AG04449 (cell line): ENCODE measurements at regions not wholly inside any gene's neighbourhood (a gene's known extent, or its start where the extent isn't known, plus 50 kb on each side); places are given as distances from the start of the nearest gene placed in this dataset.

Source experiments
- CTCF ChIA-PET: fragments of 350-600 bp; formaldehyde crosslinking; extraction: SDS; loops from one replicate; lab custom pipeline; 2021; ENCODE audit warnings: antibody characterized with exemption; lab: Yijun Ruan, JAX
- POLR2A ChIA-PET: fragments of 400-600, 350-600 bp; formaldehyde crosslinking; extraction: SDS; loops from one replicate; lab custom pipeline; 2020; ENCODE audit warnings: antibody characterized with exemption, inconsistent platforms; lab: Yijun Ruan, JAX
- DNase-seq: peaks from one replicate; pipeline ENCODE4 v3.0.0-alpha.2; 2010; ENCODE audit warnings: low read depth, low spot score
- H3K4me3 ChIP-seq: 2 replicates; pipeline ENCODE4 v1.5.1; 2011; ENCODE audit warnings: low read depth, mild to moderate bottlenecking, control low read depth, low read length
- CTCF ChIP-seq: IDR thresholded peaks from one replicate; pipeline ENCODE4 v1.5.1; 2011; ENCODE audit warnings: mild to moderate bottlenecking, moderate library complexity, low read length, control low read depth, inconsistent platforms; ENCODE audit not compliant: insufficient read depth; ENCODE audit errors: missing control alignments

- TF ChIP-seq CTCF = no peak
- DNase-seq = no peak
- POLR2A ChIA-PET = no interaction called here
- CTCF ChIA-PET = no interaction called here
- no peak overlapping the region for H3K4me3 ChIP-seq
Measured at GRCh38 chr1:83596331-83596730, 402.6 kb downstream of the TTLL7 start.

GRCh38 chr1:83593073-83593472 is 405.9 kb downstream of the TTLL7 start:
- no peak for DNase-seq
- POLR2A ChIA-PET = no interaction called here

DNA sequence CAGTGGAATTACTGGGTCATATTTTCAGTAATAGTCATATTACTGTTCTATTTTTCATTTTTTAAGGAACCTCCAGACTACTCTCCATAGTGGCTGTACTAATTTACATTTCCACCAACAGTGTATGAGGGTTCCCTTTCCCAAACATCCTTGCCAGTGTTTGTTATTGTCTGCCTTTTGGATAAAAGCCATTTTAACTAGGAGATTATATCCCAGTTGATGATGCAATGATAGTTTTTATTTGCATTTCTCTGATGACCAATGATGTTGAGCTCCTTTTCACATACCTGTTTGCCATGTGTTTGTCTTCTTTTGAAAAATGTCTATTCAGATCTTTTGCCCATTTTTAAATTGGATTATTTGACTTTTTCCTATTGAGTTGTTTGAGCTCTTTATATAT is 410.8 kb downstream of the TTLL7 start:
- TF ChIP-seq CTCF = no peak
- DNase-seq = no peak
- CTCF ChIA-PET = no interaction called here
- POLR2A ChIA-PET = no interaction called here
- H3K4me3 ChIP-seq = no peak overlapping the region

More at GRCh38 chr1:83593073-83593472, 405.9 kb downstream of the TTLL7 start:
- CTCF ChIA-PET = no interaction called here
- no peak for TF ChIP-seq CTCF
- no peak overlapping the region for H3K4me3 ChIP-seq

- ChIA-PET POLR2A (no interaction called here), CTCF (no interaction called here)
- DNase-seq = no peak
- no peak overlapping the region for H3K4me3 ChIP-seq
- TF ChIP-seq CTCF = peak; percentile 18
Measured at GRCh38 chr1:83583351-83584014, 415.4 kb downstream of the TTLL7 start.

DNA sequence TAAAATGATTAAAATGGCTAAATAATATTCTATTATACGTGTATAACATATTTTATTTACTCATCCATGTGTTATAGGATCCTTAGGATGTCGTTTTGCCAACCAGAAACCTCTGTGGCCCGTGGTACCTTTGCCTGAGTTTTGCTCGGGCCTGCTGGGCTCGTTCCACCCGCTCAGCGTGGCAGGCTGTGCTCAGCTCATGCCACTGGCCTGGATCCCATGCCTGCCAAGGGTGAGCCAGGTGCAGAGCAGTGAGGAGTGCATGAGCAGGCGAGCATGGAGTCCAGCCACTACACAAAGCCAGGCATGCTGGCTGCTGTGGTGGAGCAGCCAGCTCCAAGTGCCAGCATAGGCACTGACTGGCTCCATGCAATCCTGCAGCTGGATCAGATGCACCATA is 417.2 kb downstream of the TTLL7 start:
- no peak for DNase-seq
- CTCF ChIA-PET = interaction anchor here (0.6 kb wide), 1 partner anchor 44 kb away, joined by 3 read pairs; no protein-coding TSS in a partner anchor
- POLR2A ChIA-PET = no interaction called here
- TF ChIP-seq CTCF = no peak
- H3K4me3 ChIP-seq = no peak overlapping the region

DNA sequence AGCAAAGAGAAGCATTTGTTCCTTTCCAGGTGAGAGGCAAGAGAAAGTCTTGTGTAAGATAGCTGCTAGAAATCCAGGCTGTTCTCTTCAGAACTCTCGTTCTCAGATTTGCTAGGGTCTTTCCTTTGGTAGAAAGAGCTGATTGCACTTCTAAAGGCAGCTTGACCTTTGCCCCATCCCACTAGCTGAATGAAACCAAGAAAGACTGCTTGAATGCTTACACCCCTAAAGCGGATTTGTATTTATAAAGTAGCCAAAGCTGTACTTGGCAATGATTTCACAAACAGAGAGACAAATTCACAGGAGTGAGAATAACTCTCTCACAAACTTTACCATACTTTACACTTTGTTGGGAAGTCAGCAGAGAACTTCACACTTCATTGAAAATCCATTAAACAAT is 424.1 kb downstream of the TTLL7 start:
- POLR2A ChIA-PET = no interaction called here
- TF ChIP-seq CTCF = no peak
- CTCF ChIA-PET = no interaction called here

More for the DNA sequence above, 424.1 kb downstream of the TTLL7 start:
- DNase-seq = no peak
- no peak overlapping the region for H3K4me3 ChIP-seq
